ENCODE measurements at regions not wholly inside any gene's neighbourhood (a gene's known extent, or its start where the extent isn't known, plus 50 kb on each side); places are given as distances from the start of the nearest gene placed in this dataset.

DNA sequence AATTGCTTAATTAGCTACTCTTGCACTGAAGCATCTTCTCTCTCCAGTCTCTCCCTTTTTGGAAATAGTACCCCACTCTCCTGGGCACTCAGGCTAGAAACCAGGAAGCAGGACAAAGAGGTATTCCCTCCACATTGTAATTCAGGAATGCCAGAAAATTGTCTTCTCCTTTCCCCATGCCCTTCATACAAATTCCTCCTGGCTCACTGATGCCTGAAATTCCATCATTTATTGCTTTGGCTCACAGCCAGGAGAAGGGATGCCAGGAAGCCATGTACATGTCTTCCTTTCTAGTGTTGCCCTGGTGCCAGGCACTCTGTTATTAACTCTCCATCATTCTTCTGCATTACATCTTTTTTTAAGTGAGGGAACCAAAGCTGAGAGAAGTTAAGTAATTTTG lies 716.5 kb upstream of the C9orf72 start:
- no peak for DNase-seq
- H3K4me1 Mint-ChIP-seq (ENCODE audit: low read depth, unreplicated experiment) = no peaks in the 10 kb centered on the region
- H3K9me3 Mint-ChIP-seq (ENCODE audit: unreplicated experiment) = no peaks in the 10 kb centered on the region
- TF ChIP-seq, protein P1, sequence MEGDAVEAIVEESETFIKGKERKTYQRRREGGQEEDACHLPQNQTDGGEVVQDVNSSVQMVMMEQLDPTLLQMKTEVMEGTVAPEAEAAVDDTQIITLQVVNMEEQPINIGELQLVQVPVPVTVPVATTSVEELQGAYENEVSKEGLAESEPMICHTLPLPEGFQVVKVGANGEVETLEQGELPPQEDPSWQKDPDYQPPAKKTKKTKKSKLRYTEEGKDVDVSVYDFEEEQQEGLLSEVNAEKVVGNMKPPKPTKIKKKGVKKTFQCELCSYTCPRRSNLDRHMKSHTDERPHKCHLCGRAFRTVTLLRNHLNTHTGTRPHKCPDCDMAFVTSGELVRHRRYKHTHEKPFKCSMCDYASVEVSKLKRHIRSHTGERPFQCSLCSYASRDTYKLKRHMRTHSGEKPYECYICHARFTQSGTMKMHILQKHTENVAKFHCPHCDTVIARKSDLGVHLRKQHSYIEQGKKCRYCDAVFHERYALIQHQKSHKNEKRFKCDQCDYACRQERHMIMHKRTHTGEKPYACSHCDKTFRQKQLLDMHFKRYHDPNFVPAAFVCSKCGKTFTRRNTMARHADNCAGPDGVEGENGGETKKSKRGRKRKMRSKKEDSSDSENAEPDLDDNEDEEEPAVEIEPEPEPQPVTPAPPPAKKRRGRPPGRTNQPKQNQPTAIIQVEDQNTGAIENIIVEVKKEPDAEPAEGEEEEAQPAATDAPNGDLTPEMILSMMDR (IDR thresholded peaks at IDR 0.05; ENCODE audit: insufficient read depth in 1 of 2, low read depth in 1 of 2, low read length in 1 of 2, severe bottlenecking in 1 of 2, unreplicated experiment in 1 of 2) = no peak
- intact Hi-C loops (cut with micrococcal nuclease; ENCODE audit: unreplicated experiment) = no loop called here
- no peak overlapping the region for H3K4me3 Mint-ChIP-seq (ENCODE audit: unreplicated experiment)
- no peaks in the 10 kb centered on the region for H3K36me3 Mint-ChIP-seq (ENCODE audit: insufficient read depth, unreplicated experiment)
- ChIA-PET POLR2A (no interaction called here), CTCF (no interaction called here)
- H3K27me3 Mint-ChIP-seq (ENCODE audit: insufficient read depth, unreplicated experiment) = no peaks in the 10 kb centered on the region
- no peak overlapping the region for H3K27ac Mint-ChIP-seq (ENCODE audit: unreplicated experiment)
- H3K9me3 ChIP-seq = no peaks in the 10 kb centered on the region
- no TSS peak for BruUV-seq (replicated peaks)
- H3K27me3 ChIP-seq (replicated peaks; ENCODE audit: control insufficient read depth, insufficient read depth, low read length) = no peaks in the 10 kb centered on the region
- H3K4me3 ChIP-seq (ENCODE audit: low read depth, low read length) = no peak overlapping the region
- H3K4me1 ChIP-seq = no peaks in the 10 kb centered on the region
- H3K36me3 ChIP-seq (ENCODE audit: control insufficient read depth, insufficient read depth, low read length) = no peaks in the 10 kb centered on the region

DNA sequence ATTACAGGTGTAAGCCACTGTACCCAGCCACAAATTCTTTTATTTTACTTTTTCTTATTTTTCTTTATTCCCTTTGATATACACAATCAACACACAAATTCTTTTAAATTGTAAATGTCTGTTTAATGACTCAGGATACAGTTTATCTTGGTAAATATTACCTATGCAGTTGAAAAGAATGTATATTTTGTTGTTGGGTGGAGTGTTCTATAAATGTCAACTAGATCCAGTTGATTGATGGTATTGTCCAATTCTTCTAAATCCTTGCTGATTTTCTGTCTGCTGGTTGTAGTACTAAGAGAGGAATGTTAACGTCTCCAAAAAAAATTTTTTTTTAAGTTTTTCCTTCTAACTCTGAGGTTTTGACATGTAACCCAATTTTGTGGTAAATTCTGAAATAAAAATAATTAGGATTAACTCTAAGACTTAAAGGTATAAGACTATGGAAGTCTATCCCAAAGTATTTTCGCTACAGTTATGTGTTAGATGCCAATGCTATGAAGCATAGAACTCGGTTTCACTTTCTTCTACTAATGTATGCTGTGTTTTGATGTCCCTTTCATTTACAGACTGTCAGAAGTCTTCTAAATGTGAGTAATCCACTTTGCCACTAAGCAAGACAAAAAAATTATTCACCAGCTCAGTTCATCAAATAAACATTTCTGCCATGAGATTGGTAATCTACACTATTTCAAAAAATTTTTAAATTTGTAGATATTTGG lies 720.2 kb upstream of the C9orf72 start:
- H3K4me3 ChIP-seq (ENCODE audit: low read depth, low read length) = no peak overlapping the region
- H3K4me3 Mint-ChIP-seq (ENCODE audit: unreplicated experiment) = no peak overlapping the region
- no peaks in the 10 kb centered on the region for H3K9me3 ChIP-seq
- H3K4me1 ChIP-seq = no peaks in the 10 kb centered on the region
- DNase-seq = no peak
- H3K36me3 ChIP-seq (ENCODE audit: control insufficient read depth, insufficient read depth, low read length) = no peaks in the 10 kb centered on the region
- POLR2A ChIA-PET = no interaction called here
- H3K36me3 Mint-ChIP-seq (ENCODE audit: insufficient read depth, unreplicated experiment) = no peaks in the 10 kb centered on the region
- no peaks in the 10 kb centered on the region for H3K27me3 ChIP-seq (replicated peaks; ENCODE audit: control insufficient read depth, insufficient read depth, low read length)
- CTCF ChIA-PET = no interaction called here
- TF ChIP-seq, protein P1 (IDR thresholded peaks at IDR 0.05; ENCODE audit: insufficient read depth in 1 of 2, low read depth in 1 of 2, low read length in 1 of 2, severe bottlenecking in 1 of 2, unreplicated experiment in 1 of 2) = no peak
- intact Hi-C loops (cut with micrococcal nuclease; ENCODE audit: unreplicated experiment) = no loop called here
- H3K27ac Mint-ChIP-seq (ENCODE audit: unreplicated experiment) = no peak overlapping the region
- H3K9me3 Mint-ChIP-seq (ENCODE audit: unreplicated experiment) = no peaks in the 10 kb centered on the region
- BruUV-seq (replicated peaks) = no TSS peak
- no peaks in the 10 kb centered on the region for H3K27me3 Mint-ChIP-seq (ENCODE audit: insufficient read depth, unreplicated experiment)
- no peaks in the 10 kb centered on the region for H3K4me1 Mint-ChIP-seq (ENCODE audit: low read depth, unreplicated experiment)

DNA sequence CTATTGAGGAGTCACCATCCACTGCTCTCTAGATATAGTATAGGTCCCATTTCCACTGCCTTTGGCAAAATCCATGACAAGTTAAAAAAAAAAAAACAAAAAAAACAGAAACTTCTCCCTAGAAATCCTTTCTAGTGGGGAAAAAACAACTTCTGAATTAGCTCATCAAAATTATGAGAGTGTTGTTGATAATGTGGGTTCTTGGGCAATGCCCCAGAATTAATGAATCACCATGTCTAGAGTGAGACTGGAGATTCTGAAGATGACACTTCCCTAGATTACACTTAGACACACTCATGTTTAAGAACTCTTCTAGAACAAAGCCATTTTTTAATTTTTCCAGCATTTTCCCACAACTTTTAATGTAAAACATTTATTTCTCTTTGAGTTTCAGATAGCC lies 728.0 kb upstream of the C9orf72 start:
- Histone ChIP-seq H3K4me1 (no peaks in the 10 kb centered on the region), H3K4me3 (ENCODE audit: low read depth, low read length) (no peak overlapping the region), H3K27me3 (replicated peaks; ENCODE audit: control insufficient read depth, insufficient read depth, low read length) (no peaks in the 10 kb centered on the region), H3K9me3 (no peaks in the 10 kb centered on the region), H3K36me3 (ENCODE audit: control insufficient read depth, insufficient read depth, low read length) (no peaks in the 10 kb centered on the region)
- Mint-ChIP-seq H3K4me1 (ENCODE audit: low read depth, unreplicated experiment) (no peaks in the 10 kb centered on the region), H3K4me3 (ENCODE audit: unreplicated experiment) (no peak overlapping the region), H3K27ac (ENCODE audit: unreplicated experiment) (no peak overlapping the region), H3K27me3 (ENCODE audit: insufficient read depth, unreplicated experiment) (peaks cover 3% of the 10 kb centered on the region), H3K36me3 (ENCODE audit: insufficient read depth, unreplicated experiment) (no peaks in the 10 kb centered on the region), H3K9me3 (ENCODE audit: unreplicated experiment) (no peaks in the 10 kb centered on the region)
- BruUV-seq (replicated peaks) = no TSS peak
- ChIA-PET CTCF (no interaction called here), POLR2A (no interaction called here)
- TF ChIP-seq, protein P1 (IDR thresholded peaks at IDR 0.05; ENCODE audit: insufficient read depth in 1 of 2, low read depth in 1 of 2, low read length in 1 of 2, severe bottlenecking in 1 of 2, unreplicated experiment in 1 of 2) = no peak
- DNase-seq = no peak
- intact Hi-C loops (cut with micrococcal nuclease; ENCODE audit: unreplicated experiment) = no loop called here
